Effector memory CD8-positive, alpha-beta T cell (primary cell): ENCODE measurements at regions not wholly inside any gene's neighbourhood (a gene's known extent, or its start where the extent isn't known, plus 50 kb on each side); places are given as distances from the start of the nearest gene placed in this dataset.

Experiments
- ATAC-seq: fragments of 150-1000 bp; cut with Tn5 transposase; replicated peaks from 2 replicates; pipeline ENCODE4 v1.10.0; 2021; ENCODE audit warnings: mild to moderate bottlenecking, moderate library complexity
- DNase-seq, 3 experiments: peaks; one replicate each; pipeline ENCODE4 v3.0.0; 2021
- H3K27ac Mint-ChIP-seq, 2 donors: one replicate each; pipeline ENCODE4 v1.8.0; 2022; ENCODE audit warnings: mild to moderate bottlenecking in 2 of 2, mixed read lengths in 2 of 2, moderate library complexity in 2 of 2
- H3K27me3 Mint-ChIP-seq, 2 donors: one replicate each; pipeline ENCODE4 v1.8.0; 2022; ENCODE audit warnings: mixed read lengths in 2 of 2
- H3K36me3 Mint-ChIP-seq: one replicate; pipeline ENCODE4 v1.8.0; 2022; ENCODE audit warnings: mild to moderate bottlenecking, moderate library complexity, mixed read lengths; ENCODE audit not compliant: insufficient read depth
- H3K4me1 Mint-ChIP-seq, 2 donors: one replicate each; pipeline ENCODE4 v1.8.0; 2022; ENCODE audit warnings: low read depth in 2 of 2, mixed read lengths in 2 of 2
- H3K4me3 Mint-ChIP-seq, 2 donors: one replicate each; pipeline ENCODE4 v1.8.0; 2022; ENCODE audit warnings: mild to moderate bottlenecking in 2 of 2, mixed read lengths in 2 of 2, moderate library complexity in 2 of 2
- H3K9me3 Mint-ChIP-seq, 2 donors: one replicate each; pipeline ENCODE4 v1.8.0; 2022; ENCODE audit warnings: mixed read lengths in 2 of 2

DNA sequence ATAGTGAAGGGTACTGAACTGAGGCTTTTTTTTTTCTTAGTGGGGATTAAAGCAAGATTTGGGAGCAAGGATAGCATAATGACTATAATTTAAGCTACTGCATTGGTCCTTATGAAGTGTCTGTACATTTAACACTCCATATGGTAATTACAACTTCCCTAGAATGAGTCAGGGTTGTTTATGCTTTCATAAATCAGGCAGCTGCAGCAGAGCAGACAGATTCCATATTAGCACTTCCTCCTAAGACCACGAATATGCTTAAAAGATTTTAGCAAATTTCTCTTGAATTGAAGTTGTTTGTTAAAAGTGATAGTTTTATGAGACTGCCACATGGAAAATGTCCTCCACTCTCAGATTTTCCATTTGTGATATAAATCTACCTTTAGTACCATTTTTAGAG lies 401.1 kb upstream of the SPRY2 start:
- Mint-ChIP-seq H3K9me3 (peaks cover 0 to 13% of the 10 kb centered on the region in 2 donors), H3K4me1 (no peaks in the 10 kb centered on the region), H3K27ac (no peak overlapping the region), H3K27me3 (no peaks in the 10 kb centered on the region), H3K4me3 (no peak overlapping the region), H3K36me3 (no peaks in the 10 kb centered on the region)
- no peak for DNase-seq
- no peak for ATAC-seq

DNA sequence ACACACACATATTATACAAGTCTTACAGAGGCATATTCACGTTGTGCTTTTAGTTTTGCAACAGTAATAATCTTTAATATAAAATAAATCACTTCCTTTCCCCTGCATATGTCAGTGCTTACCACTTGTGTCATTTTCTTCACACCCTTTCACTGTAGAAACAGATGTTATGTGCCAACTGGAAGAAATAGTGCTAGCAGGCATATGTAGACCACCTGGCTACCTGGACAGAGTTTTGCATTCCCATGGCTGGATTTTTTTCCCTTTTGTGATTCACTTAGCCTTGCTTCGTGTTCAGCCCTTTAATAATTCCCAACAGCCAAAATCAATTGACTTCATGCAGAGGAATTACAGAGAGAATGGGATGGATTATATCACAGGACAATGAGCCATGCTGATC lies 399.1 kb upstream of the SPRY2 start:
- ATAC-seq (no peak), DNase-seq (no peak)
- Mint-ChIP-seq H3K36me3 (no peaks in the 10 kb centered on the region), H3K4me1 (no peaks in the 10 kb centered on the region), H3K27me3 (no peaks in the 10 kb centered on the region), H3K27ac (no peak overlapping the region), H3K4me3 (no peak overlapping the region), H3K9me3 (peaks cover 0 to 18% of the 10 kb centered on the region in 2 donors)

DNA sequence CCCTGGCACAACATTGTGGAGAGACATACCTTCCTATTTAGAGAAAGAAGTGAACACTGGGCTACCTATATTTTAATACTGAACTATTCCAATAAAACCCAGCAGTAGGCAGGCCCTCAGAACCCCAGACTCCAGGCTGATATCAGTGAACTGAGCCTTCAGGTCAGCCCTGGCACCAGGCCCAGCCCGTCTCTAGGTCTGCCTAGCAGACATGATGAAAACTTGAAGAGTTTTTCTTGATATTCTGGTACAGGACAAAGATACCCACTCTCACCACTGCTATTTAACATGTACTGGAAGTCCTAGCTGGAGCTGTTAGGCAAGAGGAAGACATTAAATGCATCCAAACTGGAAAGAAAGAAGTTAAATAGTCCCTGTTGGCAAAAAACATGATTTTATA lies 396.6 kb upstream of the SPRY2 start:
- Mint-ChIP-seq H3K9me3 (peaks cover 0 to 18% of the 10 kb centered on the region in 2 donors), H3K36me3 (no peaks in the 10 kb centered on the region), H3K27me3 (no peaks in the 10 kb centered on the region), H3K4me1 (no peaks in the 10 kb centered on the region), H3K27ac (no peak overlapping the region), H3K4me3 (no peak overlapping the region)
- ATAC-seq (no peak), DNase-seq (no peak)

DNA sequence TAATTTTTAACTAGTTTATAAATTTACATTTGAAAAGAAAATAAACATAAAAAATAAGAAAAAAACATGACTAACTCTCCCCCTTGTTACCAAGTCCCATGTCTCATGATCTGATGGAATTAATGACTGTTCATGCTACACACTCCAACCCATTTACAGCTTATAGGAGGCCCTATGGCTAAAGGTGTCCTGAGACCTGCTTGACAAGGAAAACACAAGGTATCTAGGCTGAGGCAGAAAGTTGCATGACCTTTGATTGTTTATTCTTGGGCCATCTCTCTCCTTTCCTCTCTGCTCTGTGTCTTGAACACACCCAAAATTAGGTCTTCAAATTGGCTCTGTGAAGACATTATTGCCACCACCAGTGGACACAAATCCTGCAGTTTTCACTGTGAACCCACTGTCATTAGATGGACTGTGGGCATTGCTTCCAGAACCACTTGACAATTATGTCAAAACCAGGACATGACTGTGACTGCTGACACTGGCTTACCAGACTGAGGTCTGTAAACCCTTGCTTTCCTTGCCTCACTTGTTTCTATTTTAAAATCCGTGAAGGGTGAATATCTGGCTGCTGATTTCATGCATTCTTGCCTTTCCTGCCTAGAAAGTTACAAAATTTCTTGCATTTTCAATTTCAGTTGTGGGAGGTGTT lies 386.5 kb upstream of the SPRY2 start:
- Mint-ChIP-seq H3K4me3 (no peak overlapping the region), H3K9me3 (peaks cover 0 to 3% of the 10 kb centered on the region in 2 donors), H3K4me1 (no peaks in the 10 kb centered on the region), H3K27me3 (no peaks in the 10 kb centered on the region), H3K36me3 (no peaks in the 10 kb centered on the region), H3K27ac (no peak overlapping the region)
- DNase-seq (no peak), ATAC-seq (no peak)

DNA sequence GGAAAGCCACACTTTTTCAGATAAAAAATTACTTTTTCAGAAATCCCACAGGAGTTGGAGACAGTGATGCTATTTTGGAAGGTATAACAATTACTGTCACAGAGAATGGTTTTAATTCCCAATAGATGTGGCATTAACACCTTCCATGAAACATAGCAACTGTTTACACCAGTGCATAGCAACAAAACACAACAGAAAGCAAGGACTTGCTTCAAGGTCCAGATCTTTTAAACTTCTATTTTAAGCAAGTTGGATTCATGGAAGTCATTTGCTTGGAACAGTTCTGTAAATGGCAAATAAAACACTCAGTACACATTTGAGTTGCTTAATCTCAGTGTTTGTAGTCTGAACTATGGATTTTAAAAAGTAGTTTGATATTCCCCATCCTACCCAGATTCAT lies 385.9 kb upstream of the SPRY2 start:
- no peaks in the 10 kb centered on the region for H3K36me3 Mint-ChIP-seq
- no peak for ATAC-seq
- H3K4me1 Mint-ChIP-seq, result no peaks in the 10 kb centered on the region
- H3K4me3 Mint-ChIP-seq, result no peak overlapping the region
- no peak overlapping the region for H3K27ac Mint-ChIP-seq
- DNase-seq, result no peak
- no peaks in the 10 kb centered on the region for H3K27me3 Mint-ChIP-seq
- peaks cover 0 to 3% of the 10 kb centered on the region in 2 donors for H3K9me3 Mint-ChIP-seq

DNA sequence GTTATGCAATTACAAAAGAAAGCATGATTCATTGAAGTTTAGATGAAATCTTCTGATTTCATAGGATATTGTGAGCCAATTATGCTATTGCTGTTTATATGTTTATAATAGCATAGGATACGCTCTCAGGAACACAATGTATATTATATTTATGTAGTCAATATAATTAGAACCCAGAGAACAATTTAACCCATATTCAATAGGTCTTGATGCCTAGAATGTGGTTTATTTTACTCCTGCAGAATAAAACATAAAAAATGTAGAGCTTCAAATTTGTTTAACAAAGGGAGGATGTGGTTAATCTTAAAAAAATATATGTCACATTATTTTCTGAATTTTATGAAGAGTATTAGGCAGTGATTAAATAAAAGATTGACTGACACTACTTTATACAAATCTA lies 380.8 kb upstream of the SPRY2 start:
- no peak overlapping the region for H3K27ac Mint-ChIP-seq
- H3K4me3 Mint-ChIP-seq, result no peak overlapping the region

DNA sequence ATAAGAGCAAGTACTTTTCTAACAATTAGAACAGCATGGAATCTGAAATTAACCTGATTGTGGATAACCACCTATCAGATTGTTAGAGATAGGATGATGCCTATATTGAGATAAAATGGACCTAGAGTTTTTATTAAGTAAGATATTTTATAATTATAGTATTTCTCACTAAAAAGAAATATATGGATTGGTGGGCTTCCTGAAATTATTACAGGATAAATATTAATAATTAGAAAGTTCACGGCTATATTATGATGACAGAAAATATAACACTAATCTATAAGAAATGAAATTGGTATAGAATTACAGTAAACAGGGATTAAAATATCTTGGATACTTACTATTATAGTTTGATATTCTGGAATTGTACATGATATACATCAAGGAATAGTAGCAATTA lies 378.0 kb upstream of the SPRY2 start:
- no peaks in the 10 kb centered on the region for H3K9me3 Mint-ChIP-seq
- DNase-seq (no peak), ATAC-seq (no peak)
- no peaks in the 10 kb centered on the region for H3K27me3 Mint-ChIP-seq
- H3K4me3 Mint-ChIP-seq, result no peak overlapping the region
- no peaks in the 10 kb centered on the region for H3K4me1 Mint-ChIP-seq
- no peaks in the 10 kb centered on the region for H3K36me3 Mint-ChIP-seq
- H3K27ac Mint-ChIP-seq, result no peak overlapping the region

More for the DNA sequence above, 380.8 kb upstream of the SPRY2 start:
- no peaks in the 10 kb centered on the region for H3K27me3 Mint-ChIP-seq
- DNase-seq, result no peak
- no peak for ATAC-seq
- no peaks in the 10 kb centered on the region for H3K9me3 Mint-ChIP-seq
- H3K4me1 Mint-ChIP-seq, result no peaks in the 10 kb centered on the region
- H3K36me3 Mint-ChIP-seq, result no peaks in the 10 kb centered on the region

DNA sequence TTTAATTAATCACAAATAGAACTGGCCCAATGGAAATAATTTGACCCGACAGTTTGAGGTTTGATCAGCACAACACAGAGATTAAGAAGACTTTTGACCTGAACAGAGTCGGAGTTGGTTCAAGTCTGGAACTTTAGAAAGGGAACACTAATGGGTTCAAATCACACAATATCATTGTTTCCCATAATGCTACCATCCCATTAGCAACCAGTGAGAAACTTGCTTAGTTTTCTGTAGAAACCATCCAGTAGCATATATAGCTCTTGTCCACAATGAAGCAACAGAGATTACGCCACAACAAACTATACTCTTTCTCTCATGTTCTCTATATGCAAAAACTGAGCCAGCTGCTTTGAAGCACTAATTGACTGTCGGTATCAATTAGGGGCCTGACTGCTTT lies 376.9 kb upstream of the SPRY2 start:
- H3K9me3 Mint-ChIP-seq, result peaks cover 0 to 7% of the 10 kb centered on the region in 2 donors
- DNase-seq (no peak), ATAC-seq (no peak)
- H3K4me3 Mint-ChIP-seq, result no peak overlapping the region
- no peaks in the 10 kb centered on the region for H3K27me3 Mint-ChIP-seq
- no peak overlapping the region for H3K27ac Mint-ChIP-seq
- no peaks in the 10 kb centered on the region for H3K4me1 Mint-ChIP-seq
- no peaks in the 10 kb centered on the region for H3K36me3 Mint-ChIP-seq

DNA sequence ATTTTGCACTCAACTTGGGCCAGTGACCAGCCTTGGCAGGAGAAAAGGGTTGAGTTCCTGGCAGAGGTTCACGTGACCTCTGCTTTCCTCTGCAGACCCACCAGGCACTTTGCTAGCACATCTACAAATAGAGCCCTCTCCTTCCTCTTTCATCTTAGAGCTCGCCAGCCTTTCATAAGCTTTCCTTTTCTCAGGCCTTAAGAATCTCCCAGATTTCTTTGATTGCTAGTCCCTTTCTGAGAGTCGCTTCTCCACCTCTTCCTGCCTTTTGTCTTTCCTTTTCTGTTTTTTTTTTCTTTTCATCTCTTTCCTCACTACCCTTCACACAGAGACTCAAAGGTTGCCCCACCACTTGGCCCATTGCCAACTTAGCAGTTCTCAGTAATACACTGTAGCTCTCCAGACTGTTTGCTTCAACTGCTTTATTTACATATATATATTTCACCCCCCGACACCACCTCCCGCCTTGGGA lies 375.7 kb upstream of the SPRY2 start:
- Mint-ChIP-seq H3K9me3 (peaks cover 0 to 7% of the 10 kb centered on the region in 2 donors), H3K4me3 (no peak overlapping the region), H3K27me3 (no peaks in the 10 kb centered on the region), H3K27ac (no peak overlapping the region), H3K36me3 (no peaks in the 10 kb centered on the region), H3K4me1 (no peaks in the 10 kb centered on the region)
- DNase-seq (no peak), ATAC-seq (no peak)

DNA sequence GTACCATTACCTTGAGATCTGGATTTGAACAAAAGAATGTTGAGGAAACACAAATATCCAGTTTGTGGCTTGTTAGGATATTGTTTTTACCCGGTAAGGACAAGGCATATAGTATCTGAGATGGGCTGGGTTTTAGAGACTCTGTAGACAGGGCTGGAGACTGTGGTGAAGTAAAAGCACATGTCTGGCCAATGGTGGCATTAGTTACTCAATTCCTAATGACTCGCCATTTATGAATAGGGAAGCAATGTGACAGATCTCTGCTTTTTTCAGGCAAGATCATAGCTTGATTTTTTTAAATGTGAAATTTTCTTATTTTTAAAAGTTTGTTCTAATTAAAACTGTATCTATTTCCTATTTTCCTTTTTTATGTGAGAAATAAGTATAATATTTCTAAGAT lies 371.1 kb upstream of the SPRY2 start:
- Mint-ChIP-seq H3K4me3 (no peak overlapping the region), H3K4me1 (no peaks in the 10 kb centered on the region), H3K27ac (no peak overlapping the region), H3K36me3 (no peaks in the 10 kb centered on the region), H3K9me3 (peaks cover 0 to 7% of the 10 kb centered on the region in 2 donors), H3K27me3 (no peaks in the 10 kb centered on the region)
- no peak for ATAC-seq
- DNase-seq, result no peak

DNA sequence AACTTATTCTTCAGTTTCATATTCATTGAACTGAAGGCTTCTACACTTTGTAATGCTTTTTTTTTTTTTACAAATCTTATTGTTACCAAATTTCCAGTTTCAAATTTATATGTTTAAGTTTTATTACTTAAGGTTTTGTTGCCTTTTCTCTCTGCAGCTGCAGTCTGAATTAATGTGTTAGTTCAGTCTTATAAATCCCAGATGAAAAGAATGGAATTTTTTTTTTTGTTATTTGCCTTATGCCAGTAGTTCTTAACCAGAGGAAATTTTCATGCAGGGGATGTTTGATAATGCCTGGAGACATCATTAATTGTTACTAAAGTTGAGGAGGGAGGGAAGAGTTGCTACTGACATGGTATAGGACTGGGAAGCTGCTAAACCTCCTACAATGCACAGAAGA lies 367.9 kb upstream of the SPRY2 start:
- Mint-ChIP-seq H3K4me3 (no peak overlapping the region), H3K9me3 (peaks cover 0 to 7% of the 10 kb centered on the region in 2 donors), H3K4me1 (no peaks in the 10 kb centered on the region), H3K27me3 (no peaks in the 10 kb centered on the region), H3K36me3 (no peaks in the 10 kb centered on the region), H3K27ac (no peak overlapping the region)
- ATAC-seq, result no peak
- DNase-seq, result no peak

DNA sequence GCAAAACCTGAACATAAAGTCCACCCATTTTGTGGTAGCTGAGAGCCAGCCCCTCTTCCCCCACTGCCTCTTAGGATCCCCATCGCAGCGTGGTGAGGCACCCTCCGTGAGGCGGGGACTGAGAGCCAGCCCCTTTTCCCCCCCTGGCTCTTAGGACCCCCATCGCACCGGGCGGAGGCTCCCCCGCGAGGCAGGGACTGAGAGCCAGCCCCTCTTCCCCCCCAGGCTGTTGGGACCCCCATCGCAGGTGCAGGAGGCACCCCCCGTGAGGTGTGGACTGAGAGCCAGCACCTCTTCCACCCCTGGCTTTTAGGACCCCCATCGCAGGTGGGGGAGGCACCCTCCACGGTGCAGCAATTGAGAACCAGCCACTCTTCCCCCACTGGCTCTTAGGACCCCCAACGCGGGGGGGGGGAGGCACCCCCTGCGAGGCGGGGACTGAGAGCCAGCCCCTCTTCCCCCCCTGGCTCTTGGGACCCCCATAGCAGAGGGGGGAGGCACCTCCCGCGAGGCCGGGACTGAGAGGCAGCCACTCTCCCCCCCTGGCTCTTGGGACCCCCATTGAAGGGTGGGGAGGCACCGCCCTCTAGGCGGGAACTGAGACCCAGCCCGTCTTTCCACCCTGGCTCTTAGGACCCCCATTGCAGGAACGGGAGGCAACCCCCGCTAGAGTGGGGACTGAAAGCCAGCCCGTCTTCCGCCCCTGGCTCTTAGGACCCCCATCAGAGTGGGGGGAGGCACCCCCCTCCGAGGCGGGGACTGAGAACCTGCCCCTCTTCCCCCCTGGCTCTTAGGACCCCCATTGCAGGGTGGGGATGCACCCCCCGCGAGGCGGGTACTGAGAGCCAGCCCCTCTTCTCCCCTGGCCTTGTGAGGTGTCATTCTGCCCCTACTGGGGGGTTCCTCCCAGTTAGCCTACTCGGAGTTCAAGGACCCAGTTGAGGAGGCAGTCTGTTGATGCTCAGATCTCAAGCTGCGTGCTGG lies 366.4 kb upstream of the SPRY2 start:
- DNase-seq (no peak), ATAC-seq (no peak)
- Mint-ChIP-seq H3K27ac (no peak overlapping the region), H3K4me1 (no peaks in the 10 kb centered on the region), H3K27me3 (no peaks in the 10 kb centered on the region), H3K9me3 (no peaks in the 10 kb centered on the region), H3K36me3 (no peaks in the 10 kb centered on the region), H3K4me3 (no peak overlapping the region)

DNA sequence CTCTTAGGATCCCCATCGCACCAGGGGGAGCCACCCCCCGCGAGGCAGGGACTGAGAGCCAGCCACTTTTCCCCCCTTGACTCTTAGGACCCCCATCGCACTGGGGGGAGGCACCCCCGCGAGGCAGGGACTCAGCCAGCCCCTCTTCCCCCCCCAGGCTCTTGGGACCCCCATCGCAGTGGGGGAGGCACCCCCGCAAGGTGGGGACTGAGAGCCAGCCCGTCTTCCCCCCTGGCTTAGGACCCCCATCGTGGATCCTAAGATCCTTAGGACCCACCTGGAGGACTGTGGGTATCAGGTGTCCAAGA lies 365.2 kb upstream of the SPRY2 start:
- Mint-ChIP-seq H3K27me3 (no peaks in the 10 kb centered on the region), H3K4me1 (no peaks in the 10 kb centered on the region)

More for the DNA sequence above, 365.2 kb upstream of the SPRY2 start:
- DNase-seq (no peak), ATAC-seq (no peak)
- no peak overlapping the region for H3K27ac Mint-ChIP-seq
- no peaks in the 10 kb centered on the region for H3K9me3 Mint-ChIP-seq
- no peaks in the 10 kb centered on the region for H3K36me3 Mint-ChIP-seq
- H3K4me3 Mint-ChIP-seq, result no peak overlapping the region
